Body of pancreas (tissue), 4 donors: ENCODE measurements at regions not wholly inside any gene's neighbourhood (a gene's known extent, or its start where the extent isn't known, plus 50 kb on each side); places are given as distances from the start of the nearest gene placed in this dataset.

ENCODE experiments used
- ATAC-seq: fragments of 150-250 bp; one replicate; pipeline ENCODE4 v1.9.1; 2016
- DNase-seq, 4 donors: peaks; one replicate each; pipeline ENCODE4 v3.0.0-alpha.2; 2019
- H3K27ac ChIP-seq, 4 donors: fragments of 200-600 bp; sonication (generic); 1 replicate in 3 of 4; 2 replicates in 1 of 4; pipeline versions ENCODE4 v1.5.1 to v1.6.1; 2016 to 2019; ENCODE audit warnings: mild to moderate bottlenecking in 1 of 4, mixed read lengths in 1 of 4, moderate library complexity in 1 of 4
- H3K27me3 ChIP-seq, 2 donors: fragments of 200-600 bp; sonication (generic); one replicate each; pipeline ENCODE4 v1.6.0; 2016; ENCODE audit warnings: mild to moderate bottlenecking in 1 of 2
- H3K36me3 ChIP-seq, 2 donors: fragments of 200-600 bp; sonication (generic); replicated peaks in 1 of 2; 2 replicates each; pipeline ENCODE4 v1.5.1; 2016; ENCODE audit warnings: low read depth in 2 of 2; ENCODE audit not compliant: insufficient read depth in 1 of 2
- H3K4me1 ChIP-seq: fragments of 200-600 bp; sonication (generic); one replicate; pipeline ENCODE4 v1.6.0; 2016
- H3K4me3 ChIP-seq, 2 donors: fragments of 200-600 bp; sonication (generic); 1 replicate in 1 of 2; 2 replicates in 1 of 2; pipeline ENCODE4 v1.5.1; 2016 to 2019
- H3K9me3 ChIP-seq, 3 donors: fragments of 200-600 bp; sonication (generic); 1 replicate in 2 of 3; 2 replicates in 1 of 3; pipeline ENCODE4 v1.5.1; 2016
- POLR2A ChIP-seq, 3 donors: fragments of 450-650 bp; IDR thresholded peaks; one replicate each; pipeline ENCODE4 v1.6.1; 2016; ENCODE audit warnings: antibody characterized with exemption in 3 of 3, mild to moderate bottlenecking in 2 of 3
- WGBS, 2 donors: methylation state at CpG; one replicate each; pipeline ENCODE4 v1.1.5; 2017; 5-methylcytosine and 5-hydroxymethylcytosine counted together
- intact Hi-C: fragments of 100-400 bp; cut with DNase I; formaldehyde crosslinking; loops from one replicate; pipeline ENCODE4 v1.15.1; 2023
- TF ChIP-seq, protein P1 (sequence below), 7 experiments: fragments of 450-650 bp in 4 of 7; fragments of 200-600 bp in 3 of 7; sonication (generic) in 3 of 7; IDR thresholded peaks; one replicate each; pipeline ENCODE4 v1.5.1; 2016 to 2019; ENCODE audit warnings: antibody characterized with exemption in 7 of 7

DNA sequence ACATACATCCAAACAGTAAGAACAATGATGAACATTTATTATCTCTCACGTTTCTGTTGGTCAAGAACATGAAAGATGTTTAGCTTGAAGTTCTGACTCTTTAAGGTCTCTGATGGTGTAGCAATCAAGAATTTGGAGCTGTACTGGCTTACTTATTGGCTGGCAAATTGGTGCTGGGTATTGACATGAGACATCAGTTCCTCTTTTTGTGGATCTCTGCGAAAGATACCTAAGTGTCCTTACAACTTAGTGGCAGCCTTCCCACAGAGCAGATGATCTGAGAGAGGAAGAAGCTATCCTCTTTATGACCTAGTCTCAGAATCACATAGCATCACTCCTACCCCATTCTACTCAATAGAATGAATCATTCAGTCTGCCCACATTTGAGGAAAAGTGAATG is 309.8 kb upstream of the DCBLD2 start:
- Histone ChIP-seq H3K4me1 (no peaks in the 10 kb centered on the region), H3K27me3 (no peaks in the 10 kb centered on the region), H3K36me3 (no peaks in the 10 kb centered on the region), H3K9me3 (no peaks in the 10 kb centered on the region), H3K4me3 (no peak overlapping the region), H3K27ac (no peak overlapping the region)
- TF ChIP-seq POLR2A (IDR thresholded peaks at IDR 0.05), result no peak
- TF ChIP-seq, protein P1, sequence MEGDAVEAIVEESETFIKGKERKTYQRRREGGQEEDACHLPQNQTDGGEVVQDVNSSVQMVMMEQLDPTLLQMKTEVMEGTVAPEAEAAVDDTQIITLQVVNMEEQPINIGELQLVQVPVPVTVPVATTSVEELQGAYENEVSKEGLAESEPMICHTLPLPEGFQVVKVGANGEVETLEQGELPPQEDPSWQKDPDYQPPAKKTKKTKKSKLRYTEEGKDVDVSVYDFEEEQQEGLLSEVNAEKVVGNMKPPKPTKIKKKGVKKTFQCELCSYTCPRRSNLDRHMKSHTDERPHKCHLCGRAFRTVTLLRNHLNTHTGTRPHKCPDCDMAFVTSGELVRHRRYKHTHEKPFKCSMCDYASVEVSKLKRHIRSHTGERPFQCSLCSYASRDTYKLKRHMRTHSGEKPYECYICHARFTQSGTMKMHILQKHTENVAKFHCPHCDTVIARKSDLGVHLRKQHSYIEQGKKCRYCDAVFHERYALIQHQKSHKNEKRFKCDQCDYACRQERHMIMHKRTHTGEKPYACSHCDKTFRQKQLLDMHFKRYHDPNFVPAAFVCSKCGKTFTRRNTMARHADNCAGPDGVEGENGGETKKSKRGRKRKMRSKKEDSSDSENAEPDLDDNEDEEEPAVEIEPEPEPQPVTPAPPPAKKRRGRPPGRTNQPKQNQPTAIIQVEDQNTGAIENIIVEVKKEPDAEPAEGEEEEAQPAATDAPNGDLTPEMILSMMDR (IDR thresholded peaks at IDR 0.05), result no peak
- ATAC-seq (no peak), DNase-seq (no peak)
- intact Hi-C loops, result no loop called here
- 36 to 45% methylated on average over 2 of the region's 2 CpGs for WGBS, 2 donors

DNA sequence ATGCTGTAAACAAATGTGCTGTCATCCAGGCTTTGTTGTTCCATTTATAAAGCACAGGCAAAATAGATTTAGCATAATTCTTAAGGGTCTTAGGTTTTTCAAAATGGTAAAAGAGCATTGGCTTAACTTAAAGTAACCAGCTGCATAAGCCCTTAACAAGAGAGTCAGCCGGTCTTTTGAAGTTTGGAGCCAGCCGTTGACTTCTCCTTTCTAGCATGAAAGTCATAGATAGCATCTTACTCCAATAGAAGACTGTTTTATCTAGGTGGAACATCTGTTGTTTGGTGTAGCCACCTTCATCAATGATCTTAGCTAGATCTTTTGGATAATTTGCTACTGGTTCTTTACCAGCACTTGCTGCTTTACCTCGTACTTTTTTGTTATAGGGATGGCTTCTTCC is 297.5 kb upstream of the DCBLD2 start:
- H3K4me3 ChIP-seq, result no peak overlapping the region
- DNase-seq (no peak), ATAC-seq (no peak)
- no peak for TF ChIP-seq POLR2A (IDR thresholded peaks at IDR 0.05)
- TF ChIP-seq, protein P1 (IDR thresholded peaks at IDR 0.05), result no peak
- H3K4me1 ChIP-seq, result no peaks in the 10 kb centered on the region
- no peak overlapping the region for H3K27ac ChIP-seq
- WGBS, 2 donors, result 51 to 69% methylated on average over 3 of the region's 3 CpGs
- H3K27me3 ChIP-seq, result no peaks in the 10 kb centered on the region
- intact Hi-C loops, result no loop called here
- H3K9me3 ChIP-seq, result no peaks in the 10 kb centered on the region
- no peaks in the 10 kb centered on the region for H3K36me3 ChIP-seq

DNA sequence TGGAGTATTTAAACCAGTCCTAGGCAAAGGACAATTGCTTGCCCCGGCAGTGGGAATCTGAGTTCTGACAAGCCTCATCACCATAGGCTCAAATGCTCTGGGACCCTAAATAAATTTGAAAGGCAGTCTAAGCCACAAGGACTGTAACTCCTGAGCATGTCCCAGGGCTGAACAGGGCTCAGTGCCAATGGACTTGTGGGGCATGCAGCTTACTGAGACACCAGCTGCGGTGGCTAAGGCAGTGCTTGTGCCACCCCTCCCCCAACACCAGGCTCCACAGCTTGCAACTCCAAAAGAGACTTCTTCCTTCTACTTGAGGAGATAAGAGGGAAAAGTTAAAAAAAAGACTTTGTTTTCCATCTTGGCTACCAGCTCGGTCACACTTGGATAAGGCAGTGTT is 289.7 kb upstream of the DCBLD2 start:
- no peaks in the 10 kb centered on the region for H3K36me3 ChIP-seq
- 70 to 83% methylated on average over 2 to 3 of the region's 3 CpGs for WGBS, 2 donors
- H3K9me3 ChIP-seq, result no peaks in the 10 kb centered on the region
- no peaks in the 10 kb centered on the region for H3K27me3 ChIP-seq
- TF ChIP-seq, protein P1 (IDR thresholded peaks at IDR 0.05), result no peak
- TF ChIP-seq POLR2A (IDR thresholded peaks at IDR 0.05), result no peak
- ATAC-seq, result no peak
- H3K4me1 ChIP-seq, result no peaks in the 10 kb centered on the region
- intact Hi-C loops, result no loop called here
- no peak overlapping the region for H3K27ac ChIP-seq
- H3K4me3 ChIP-seq, result no peak overlapping the region
- no peak for DNase-seq

DNA sequence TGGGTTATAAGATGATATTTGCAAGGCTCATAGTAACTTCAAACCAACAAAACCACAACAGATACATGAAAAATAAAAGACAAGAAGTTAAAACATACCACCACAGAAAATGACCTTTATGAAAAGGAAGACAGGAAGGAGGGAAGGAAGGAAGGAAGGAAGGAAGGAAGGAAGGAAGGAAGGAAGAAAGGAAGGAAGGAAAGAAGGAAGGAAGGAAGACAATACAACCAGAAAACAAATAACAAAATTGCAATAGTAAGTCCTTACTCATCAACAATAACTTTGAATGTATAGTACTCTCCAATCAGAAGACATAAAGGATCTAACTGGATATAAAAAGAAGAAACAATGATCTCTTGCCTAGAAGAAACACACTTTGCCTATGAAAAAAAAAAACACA is 287.4 kb upstream of the DCBLD2 start:
- intact Hi-C loops, result no loop called here
- Histone ChIP-seq H3K4me1 (no peaks in the 10 kb centered on the region), H3K36me3 (no peaks in the 10 kb centered on the region), H3K27ac (no peak overlapping the region), H3K27me3 (no peaks in the 10 kb centered on the region), H3K9me3 (no peaks in the 10 kb centered on the region), H3K4me3 (no peak overlapping the region)
- TF ChIP-seq, protein P1 (IDR thresholded peaks at IDR 0.05), result no peak
- no peak for TF ChIP-seq POLR2A (IDR thresholded peaks at IDR 0.05)
- DNase-seq, result no peak
- ATAC-seq, result no peak

DNA sequence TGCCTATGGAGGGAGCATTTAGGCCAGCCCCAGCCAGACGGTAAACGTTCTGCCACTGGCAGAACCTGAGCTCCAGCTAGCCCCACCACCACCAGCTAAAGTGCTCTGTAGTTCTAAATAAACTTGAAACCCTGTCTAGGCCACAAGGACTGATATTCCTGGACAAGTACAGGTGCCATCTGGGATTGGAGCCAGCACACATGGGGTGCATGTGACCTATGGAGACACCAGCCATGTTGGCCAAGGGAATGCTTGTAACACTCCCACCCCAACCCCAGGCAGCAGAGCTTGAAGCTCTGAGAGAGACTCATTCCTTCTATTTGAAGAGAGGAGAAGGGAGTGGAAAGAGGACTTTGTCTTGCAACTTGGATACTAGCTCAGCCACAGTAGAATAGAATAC is 284.5 kb upstream of the DCBLD2 start:
- ATAC-seq (no peak), DNase-seq (no peak)
- intact Hi-C loops, result no loop called here
- WGBS, 2 donors, result 50 to 72% methylated on average over 2 of the region's 2 CpGs
- TF ChIP-seq, protein P1 (IDR thresholded peaks at IDR 0.05), result no peak
- no peaks in the 10 kb centered on the region for H3K27me3 ChIP-seq
- H3K36me3 ChIP-seq, result no peaks in the 10 kb centered on the region
- H3K4me1 ChIP-seq, result no peaks in the 10 kb centered on the region
- no peaks in the 10 kb centered on the region for H3K9me3 ChIP-seq
- no peak overlapping the region for H3K27ac ChIP-seq
- H3K4me3 ChIP-seq, result no peak overlapping the region
